HCT116 (cell line): ENCODE measurements at regions not wholly inside any gene's neighbourhood (a gene's known extent, or its start where the extent isn't known, plus 50 kb on each side); places are given as distances from the start of the nearest gene placed in this dataset.
A peak's percentile ranks its signal among the peaks of the same experiment; 100 is the strongest.

Source experiments
- ATAC-seq: fragments of 200-7000 bp; cut with Tn5 transposase; 2 replicates; pipeline ENCODE4 v1.9.1; 2020; ENCODE audit warnings: mild to moderate bottlenecking, moderate library complexity
- BruUV-seq: library from RNA; stranded (reverse); fragments of 400-500 nt; replicated peaks from 2 replicates; lab custom pipeline; 2021; lab: Mats Ljungman, UMichigan
- CTCF ChIA-PET: fragments of 300-600 bp; sonication (Branson Sonifier 250); formaldehyde crosslinking; loops from one replicate; lab custom pipeline; 2021; ENCODE audit warnings: antibody characterized with exemption; lab: Charles Lee
- POLR2A ChIA-PET: fragments of 300-600, 350-600 bp; sonication (Branson Sonifier 250); formaldehyde crosslinking; loops from one replicate; lab custom pipeline; 2021; ENCODE audit warnings: antibody characterized with exemption; lab: Charles Lee
- RAD21 ChIA-PET, 2 experiments: fragments of 300-600 bp; sonication (Branson Sonifier 250); formaldehyde crosslinking; loops; one replicate each; lab custom pipeline; 2023; ENCODE audit warnings: low total read pairs in 2 of 2; ENCODE audit not compliant: uncharacterized antibody in 2 of 2, unreplicated experiment in 2 of 2, low non-redundant PET in 1 of 2; lab: Charles Lee
- DNase-seq: peaks from one replicate; pipeline ENCODE4 v3.0.0-alpha.2; 2010; ENCODE audit warnings: low read depth, low spot score
- H2AFZ ChIP-seq: fragments of 200-600 bp; shearing (Covaris generic), sonication (generic); 2 replicates; pipeline ENCODE4 v1.6.1; 2017; ENCODE audit warnings: low read depth, mixed run types, mixed read lengths, antibody characterized with exemption, low read length; ENCODE audit not compliant: poor library complexity, severe bottlenecking
- H3K27ac ChIP-seq: 2 replicates; pipeline ENCODE4 v1.5.1; 2012; ENCODE audit warnings: low read depth, low read length
- H3K27me3 ChIP-seq: fragments of 200-600 bp; sonication (generic); 2 replicates; pipeline ENCODE4 v1.6.1; 2016; ENCODE audit warnings: mixed run types, low read length, mixed read lengths; ENCODE audit not compliant: insufficient read depth
- H3K36me3 ChIP-seq, 2 experiments: fragments of 200-500 bp in 1 of 2; fragments of 200-600 bp in 1 of 2; sonication (Bioruptor generic) in 1 of 2; sonication (generic) in 1 of 2; 2 replicates each; pipeline versions ENCODE4 v1.5.1 to v1.6.1; 2014 to 2016; ENCODE audit warnings: low read length in 2 of 2, inconsistent platforms in 1 of 2, mixed read lengths in 1 of 2, mixed run types in 1 of 2; ENCODE audit not compliant: insufficient read depth in 2 of 2, control insufficient read depth in 1 of 2
- H3K4me1 ChIP-seq, 2 experiments: fragments of 200-600 bp in 1 of 2; sonication (generic) in 1 of 2; 2 replicates each; pipeline versions ENCODE4 v1.5.1 to v1.6.1; 2012 to 2017; ENCODE audit warnings: low read length in 2 of 2, inconsistent platforms in 1 of 2, mild to moderate bottlenecking in 1 of 2, mixed read lengths in 1 of 2, mixed run types in 1 of 2, moderate library complexity in 1 of 2; ENCODE audit not compliant: insufficient read depth in 2 of 2, control insufficient read depth in 1 of 2
- H3K4me2 ChIP-seq: fragments of 200-600 bp; sonication (generic); 2 replicates; pipeline ENCODE4 v1.6.1; 2017; ENCODE audit warnings: mixed run types, low read length, mixed read lengths
- H3K4me3 ChIP-seq, 2 experiments: fragments of 200-600 bp in 1 of 2; sonication (generic) in 1 of 2; replicated peaks in 1 of 2; 2 replicates each; pipeline ENCODE4 v1.5.1; 2011 to 2016; ENCODE audit warnings: low read length in 2 of 2, control low read depth in 1 of 2, low read depth in 1 of 2, mild to moderate bottlenecking in 1 of 2, mixed read lengths in 1 of 2, mixed run types in 1 of 2
- H3K79me2 ChIP-seq: fragments of 200-600 bp; sonication (generic); 2 replicates; pipeline ENCODE4 v1.6.1; 2017; ENCODE audit warnings: mild to moderate bottlenecking, mixed run types, low read length, moderate library complexity, mixed read lengths; ENCODE audit not compliant: insufficient read depth
- H3K9ac ChIP-seq: fragments of 200-600 bp; sonication (generic); 2 replicates; pipeline ENCODE4 v1.6.1; 2016; ENCODE audit warnings: low read length, mixed read lengths
- H3K9me2 ChIP-seq: fragments of 200-600 bp; sonication (generic), shearing (Covaris generic); 2 replicates; pipeline ENCODE4 v1.6.1; 2017; ENCODE audit warnings: mixed run types, mild to moderate bottlenecking, moderate library complexity; ENCODE audit not compliant: insufficient read depth
- H3K9me3 ChIP-seq, 2 experiments: fragments of 200-500 bp in 1 of 2; fragments of 200-600 bp in 1 of 2; sonication (Bioruptor generic) in 1 of 2; sonication (generic) in 1 of 2; 2 replicates each; pipeline ENCODE4 v1.6.1; 2014 to 2017; ENCODE audit warnings: low read length in 2 of 2, mixed read lengths in 2 of 2, inconsistent platforms in 1 of 2, low read depth in 1 of 2, mild to moderate bottlenecking in 1 of 2, mixed run types in 1 of 2, moderate library complexity in 1 of 2; ENCODE audit not compliant: control insufficient read depth in 1 of 2, insufficient read depth in 1 of 2
- H4K20me1 ChIP-seq: fragments of 200-600 bp; sonication (generic), shearing (Covaris generic); 2 replicates; pipeline ENCODE4 v1.6.1; 2017; ENCODE audit warnings: mixed run types, mild to moderate bottlenecking, moderate library complexity; ENCODE audit not compliant: insufficient read depth
- CBX3 ChIP-seq: IDR thresholded peaks from 2 replicates; pipeline ENCODE4 v1.6.1; 2012; ENCODE audit warnings: low read depth
- CEBPB ChIP-seq: IDR thresholded peaks from 2 replicates; pipeline ENCODE4 v1.6.1; 2012; ENCODE audit warnings: low read depth
- EGR1 ChIP-seq: IDR thresholded peaks from 2 replicates; pipeline ENCODE4 v1.6.1; 2012; ENCODE audit warnings: low read depth
- ELF1 ChIP-seq: IDR thresholded peaks from 2 replicates; pipeline ENCODE4 v1.6.1; 2012; ENCODE audit warnings: low read depth, borderline replicate concordance
- EZH2 ChIP-seq: fragments of 200-600 bp; sonication (generic); IDR thresholded peaks from 2 replicates; pipeline ENCODE4 v1.6.1; 2017; ENCODE audit warnings: antibody characterized with exemption, mixed run types
- EZH2phosphoT487 ChIP-seq: fragments of 200-600 bp; IDR thresholded peaks from 2 replicates; pipeline ENCODE4 v1.6.1; 2018; ENCODE audit warnings: antibody characterized with exemption, borderline replicate concordance
- FOSL1 ChIP-seq: IDR thresholded peaks from 2 replicates; pipeline ENCODE4 v1.6.1; 2012; ENCODE audit warnings: low read depth
- JUND ChIP-seq: IDR thresholded peaks from 2 replicates; pipeline ENCODE4 v1.6.1; 2012
- MAX ChIP-seq: IDR thresholded peaks from 2 replicates; pipeline ENCODE4 v1.6.1; 2012
- POLR2A ChIP-seq: IDR thresholded peaks from 2 replicates; pipeline ENCODE4 v1.7.0; 2011; ENCODE audit warnings: borderline replicate concordance; ENCODE audit not compliant: insufficient read depth, insufficient read length; ENCODE audit errors: extremely low read depth
- POLR2AphosphoS5 ChIP-seq: IDR thresholded peaks from 2 replicates; pipeline ENCODE4 v1.6.1; 2011; ENCODE audit warnings: mild to moderate bottlenecking, low read depth, low read length, moderate library complexity
- RAD21 ChIP-seq: IDR thresholded peaks from 2 replicates; pipeline ENCODE4 v1.6.1; 2012; ENCODE audit warnings: low read depth, mild to moderate bottlenecking
- SIN3A ChIP-seq: IDR thresholded peaks from 2 replicates; pipeline ENCODE4 v1.6.1; 2012; ENCODE audit warnings: low read depth
- SP1 ChIP-seq: IDR thresholded peaks from 2 replicates; pipeline ENCODE4 v1.6.1; 2012; ENCODE audit warnings: low read depth
- TCF7L2 ChIP-seq: IDR thresholded peaks from 2 replicates; pipeline ENCODE4 v1.7.0; 2011; ENCODE audit warnings: borderline replicate concordance, inconsistent platforms; ENCODE audit not compliant: insufficient read depth, insufficient read length; ENCODE audit errors: extremely low read depth
- ZBTB33 ChIP-seq: IDR thresholded peaks from 2 replicates; pipeline ENCODE4 v1.6.1; 2011; ENCODE audit warnings: mild to moderate bottlenecking, low read length, moderate library complexity; ENCODE audit not compliant: insufficient replicate concordance; ENCODE audit errors: extremely low read depth
- intact Hi-C: fragments of 100-400 bp; cut with micrococcal nuclease; formaldehyde crosslinking; loops from 2 replicates; pipeline ENCODE4 v1.10.0; 2022
- TF ChIP-seq, protein P1 (sequence below): IDR thresholded peaks from 2 replicates; pipeline ENCODE4 v1.6.1; 2012; ENCODE audit warnings: low read depth

DNA sequence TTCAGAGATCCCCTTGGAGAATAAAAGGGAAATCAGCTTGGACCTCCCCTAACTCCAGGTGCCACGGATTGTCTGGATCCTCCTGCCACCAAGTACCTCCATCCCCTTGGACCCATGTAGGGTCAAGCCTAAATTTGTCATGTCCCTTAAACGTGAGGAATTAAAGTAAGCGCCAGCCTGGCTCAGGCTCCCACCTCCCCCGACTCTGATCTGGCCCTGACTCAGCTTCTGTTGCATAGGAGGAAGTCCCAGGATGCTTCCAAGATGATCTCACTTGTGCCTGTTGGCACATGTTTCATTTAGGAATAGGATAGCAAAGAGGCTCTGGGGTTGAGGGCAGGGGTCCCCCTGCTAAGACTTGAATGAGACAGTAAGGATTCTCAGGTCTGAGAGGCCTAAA is 231.9 kb upstream of the JUN start:
- Histone ChIP-seq H3K4me3 (no peak overlapping the region), H3K36me3 (no peaks in the 10 kb centered on the region), H3K9me3 (no peaks in the 10 kb centered on the region), H3K4me2 (peak overlapping the region; percentile 32), H2AFZ (peak overlapping the region; percentile 6), H3K4me1 (peaks cover 0 to 22% of the 10 kb centered on the region in 2 experiments; a peak in 2 of 4 replicates), H3K27ac (no peak overlapping the region), H3K27me3 (no peaks in the 10 kb centered on the region), H4K20me1 (no peaks in the 10 kb centered on the region), H3K79me2 (no peaks in the 10 kb centered on the region), H3K9ac (no peak overlapping the region), H3K9me2 (no peaks in the 10 kb centered on the region)
- ATAC-seq (no peak), DNase-seq (no peak)
- CTCF ChIA-PET = interaction anchor here (0.5 kb wide), 1 partner anchor 275 kb away, joined by 4 read pairs; no protein-coding TSS in a partner anchor
- intact Hi-C loops = no loop called here
- POLR2A ChIA-PET = interaction anchor here (0.9 kb wide), 1 partner anchor 232 kb away, joined by 3 read pairs; the partner anchor contains the start of gene JUN
- no TSS peak for BruUV-seq
- RAD21 ChIA-PET = no interaction called here
- TF ChIP-seq TCF7L2 (no peak), FOSL1 (peak; percentile 28; the same call in 1 of the 2 replicates)

- BruUV-seq = no TSS peak
- RAD21 ChIA-PET = no interaction called here
- Histone ChIP-seq H3K9me3 (no peaks in the 10 kb centered on the region), H3K79me2 (no peaks in the 10 kb centered on the region), H3K9me2 (no peaks in the 10 kb centered on the region), H3K4me1 (peaks cover 0 to 22% of the 10 kb centered on the region in 2 experiments; a peak in 2 of 4 replicates), H2AFZ (peak overlapping the region; percentile 6), H3K27me3 (no peaks in the 10 kb centered on the region), H3K4me2 (no peak overlapping the region), H4K20me1 (no peaks in the 10 kb centered on the region), H3K27ac (no peak overlapping the region), H3K4me3 (no peak overlapping the region), H3K9ac (no peak overlapping the region), H3K36me3 (no peaks in the 10 kb centered on the region)
- CTCF ChIA-PET = no interaction called here
- DNase-seq (no peak), ATAC-seq (peak; percentile 59)
- intact Hi-C loops = no loop called here
- POLR2A ChIA-PET = interaction anchor here (0.6 kb wide), 1 partner anchor 233 kb away, joined by 3 read pairs; the partner anchor contains the start of gene JUN
- TF ChIP-seq EGR1 (no peak), RAD21 (0 out of 2 replicates have a peak, but pooled peaks have one; percentile 13), JUND (no peak), SIN3A (no peak), ELF1 (no peak), FOSL1 (no peak), MAX (no peak), SP1 (no peak), POLR2A (no peak), POLR2AphosphoS5 (no peak), CEBPB (no peak), EZH2 (no peak), CBX3 (no peak), EZH2phosphoT487 (no peak), ZBTB33 (no peak)
- TF ChIP-seq, protein P1, sequence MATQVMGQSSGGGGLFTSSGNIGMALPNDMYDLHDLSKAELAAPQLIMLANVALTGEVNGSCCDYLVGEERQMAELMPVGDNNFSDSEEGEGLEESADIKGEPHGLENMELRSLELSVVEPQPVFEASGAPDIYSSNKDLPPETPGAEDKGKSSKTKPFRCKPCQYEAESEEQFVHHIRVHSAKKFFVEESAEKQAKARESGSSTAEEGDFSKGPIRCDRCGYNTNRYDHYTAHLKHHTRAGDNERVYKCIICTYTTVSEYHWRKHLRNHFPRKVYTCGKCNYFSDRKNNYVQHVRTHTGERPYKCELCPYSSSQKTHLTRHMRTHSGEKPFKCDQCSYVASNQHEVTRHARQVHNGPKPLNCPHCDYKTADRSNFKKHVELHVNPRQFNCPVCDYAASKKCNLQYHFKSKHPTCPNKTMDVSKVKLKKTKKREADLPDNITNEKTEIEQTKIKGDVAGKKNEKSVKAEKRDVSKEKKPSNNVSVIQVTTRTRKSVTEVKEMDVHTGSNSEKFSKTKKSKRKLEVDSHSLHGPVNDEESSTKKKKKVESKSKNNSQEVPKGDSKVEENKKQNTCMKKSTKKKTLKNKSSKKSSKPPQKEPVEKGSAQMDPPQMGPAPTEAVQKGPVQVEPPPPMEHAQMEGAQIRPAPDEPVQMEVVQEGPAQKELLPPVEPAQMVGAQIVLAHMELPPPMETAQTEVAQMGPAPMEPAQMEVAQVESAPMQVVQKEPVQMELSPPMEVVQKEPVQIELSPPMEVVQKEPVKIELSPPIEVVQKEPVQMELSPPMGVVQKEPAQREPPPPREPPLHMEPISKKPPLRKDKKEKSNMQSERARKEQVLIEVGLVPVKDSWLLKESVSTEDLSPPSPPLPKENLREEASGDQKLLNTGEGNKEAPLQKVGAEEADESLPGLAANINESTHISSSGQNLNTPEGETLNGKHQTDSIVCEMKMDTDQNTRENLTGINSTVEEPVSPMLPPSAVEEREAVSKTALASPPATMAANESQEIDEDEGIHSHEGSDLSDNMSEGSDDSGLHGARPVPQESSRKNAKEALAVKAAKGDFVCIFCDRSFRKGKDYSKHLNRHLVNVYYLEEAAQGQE = no peak
Observed at GRCh38 chr1:59016390-59016789, 232.5 kb upstream of the JUN start.
